CD1c-positive myeloid dendritic cell (primary cell): ENCODE measurements at regions not wholly inside any gene's neighbourhood (a gene's known extent, or its start where the extent isn't known, plus 50 kb on each side); places are given as distances from the start of the nearest gene placed in this dataset.

Experiments used
- DNase-seq: peaks from one replicate; pipeline ENCODE4 v3.0.0-alpha.2; 2016; ENCODE audit errors: extremely low spot score

GRCh38 chr5:4630031-4630430 lies 510.1 kb upstream of the ADAMTS16 start:
- DNase-seq = no peak

GRCh38 chr5:4634342-4634741 lies 505.8 kb upstream of the ADAMTS16 start:
- no peak for DNase-seq

- DNase-seq = no peak
Observed at GRCh38 chr5:4636378-4636777, 503.8 kb upstream of the ADAMTS16 start.

- no peak for DNase-seq
Observed at GRCh38 chr5:4639946-4640345, 500.2 kb upstream of the ADAMTS16 start.

GRCh38 chr5:4640795-4641194 lies 499.3 kb upstream of the ADAMTS16 start:
- DNase-seq = no peak

- DNase-seq = no peak
Observed at GRCh38 chr5:4642525-4642924, 497.6 kb upstream of the ADAMTS16 start.

- no peak for DNase-seq
Observed at GRCh38 chr5:4643190-4643589, 496.9 kb upstream of the ADAMTS16 start.

- no peak for DNase-seq
Observed at GRCh38 chr5:4643960-4644359, 496.2 kb upstream of the ADAMTS16 start.

GRCh38 chr5:4646715-4647375 lies 493.3 kb upstream of the ADAMTS16 start:
- no peak for DNase-seq

- no peak for DNase-seq
Observed at GRCh38 chr5:4647955-4648354, 492.2 kb upstream of the ADAMTS16 start.

GRCh38 chr5:4651806-4652565 lies 488.1 kb upstream of the ADAMTS16 start:
- no peak for DNase-seq

GRCh38 chr5:4653475-4653874 lies 486.7 kb upstream of the ADAMTS16 start:
- DNase-seq = no peak

GRCh38 chr5:4659851-4660250 lies 480.3 kb upstream of the ADAMTS16 start:
- DNase-seq = no peak

- no peak for DNase-seq
Observed at GRCh38 chr5:4661326-4661725, 478.8 kb upstream of the ADAMTS16 start.

GRCh38 chr5:4661836-4662235 lies 478.3 kb upstream of the ADAMTS16 start:
- no peak for DNase-seq

GRCh38 chr5:4662756-4663155 lies 477.4 kb upstream of the ADAMTS16 start:
- no peak for DNase-seq

- DNase-seq = no peak
Observed at GRCh38 chr5:4665911-4666310, 474.2 kb upstream of the ADAMTS16 start.

- DNase-seq = no peak
Observed at GRCh38 chr5:4674166-4674565, 466.0 kb upstream of the ADAMTS16 start.

- no peak for DNase-seq
Observed at GRCh38 chr5:4676934-4677333, 463.2 kb upstream of the ADAMTS16 start.

GRCh38 chr5:4684946-4685345 lies 455.2 kb upstream of the ADAMTS16 start:
- DNase-seq = no peak

GRCh38 chr5:4698596-4698995 lies 441.5 kb upstream of the ADAMTS16 start:
- DNase-seq = no peak

- DNase-seq = no peak
Observed at GRCh38 chr5:4699592-4699991, 440.5 kb upstream of the ADAMTS16 start.

GRCh38 chr5:4700069-4700468 lies 440.1 kb upstream of the ADAMTS16 start:
- no peak for DNase-seq

- no peak for DNase-seq
Observed at GRCh38 chr5:4700871-4701270, 439.3 kb upstream of the ADAMTS16 start.
